Breast epithelium (tissue), 4 donors: ENCODE measurements at regions not wholly inside any gene's neighbourhood (a gene's known extent, or its start where the extent isn't known, plus 50 kb on each side); places are given as distances from the start of the nearest gene placed in this dataset.

Experiments
- DNase-seq, 2 donors: peaks; one replicate each; pipeline ENCODE4 v3.0.0-alpha.2; 2019; ENCODE audit warnings: low spot score in 2 of 2
- H3K27ac ChIP-seq, 2 donors: fragments of 200-600 bp; sonication (generic) in 1 of 2; one replicate each; pipeline ENCODE4 v1.5.1; 2016 to 2019; ENCODE audit warnings: mild to moderate bottlenecking in 1 of 2
- H3K27me3 ChIP-seq, 2 donors: fragments of 200-600 bp; sonication (generic) in 1 of 2; one replicate each; pipeline versions ENCODE4 v1.5.1 to v1.6.0; 2017 to 2019; ENCODE audit warnings: control low read depth in 1 of 2, mild to moderate bottlenecking in 1 of 2
- H3K36me3 ChIP-seq: fragments of 200-600 bp; one replicate; pipeline ENCODE4 v1.5.1; 2019
- H3K4me1 ChIP-seq, 2 donors: fragments of 200-600 bp; sonication (generic); one replicate each; pipeline ENCODE4 v1.5.1; 2016 to 2019; ENCODE audit warnings: control low read depth in 1 of 2
- H3K4me3 ChIP-seq, 3 donors: fragments of 200-600 bp; sonication (generic); 1 replicate in 2 of 3; 2 replicates in 1 of 3; pipeline ENCODE4 v1.5.1; 2016 to 2019; ENCODE audit warnings: mild to moderate bottlenecking in 3 of 3, moderate library complexity in 2 of 3
- H3K9me3 ChIP-seq, 2 donors: fragments of 200-600 bp; sonication (generic) in 1 of 2; one replicate each; pipeline ENCODE4 v1.5.1; 2016 to 2019; ENCODE audit warnings: control low read depth in 1 of 2
- POLR2A ChIP-seq: fragments of 450-650 bp; IDR thresholded peaks from one replicate; pipeline ENCODE4 v1.6.1; 2016; ENCODE audit warnings: antibody characterized with exemption, mild to moderate bottlenecking, moderate library complexity
- POLR2AphosphoS5 ChIP-seq, 3 donors: sonication (generic); formaldehyde crosslinking; IDR thresholded peaks; one replicate each; pipeline ENCODE4 v1.6.1; 2017; ENCODE audit warnings: antibody characterized with exemption in 3 of 3
- intact Hi-C: fragments of 100-400 bp; cut with DNase I; formaldehyde crosslinking; loops from one replicate; pipeline ENCODE4 v1.15.1; 2023; ENCODE audit warnings: low total_unique reads
- TF ChIP-seq, protein P1 (sequence below), 3 donors: fragments of 450-650 bp; IDR thresholded peaks; one replicate each; pipeline ENCODE4 v1.5.1; 2016 to 2017; ENCODE audit warnings: antibody characterized with exemption in 3 of 3, mild to moderate bottlenecking in 3 of 3, moderate library complexity in 3 of 3

DNA sequence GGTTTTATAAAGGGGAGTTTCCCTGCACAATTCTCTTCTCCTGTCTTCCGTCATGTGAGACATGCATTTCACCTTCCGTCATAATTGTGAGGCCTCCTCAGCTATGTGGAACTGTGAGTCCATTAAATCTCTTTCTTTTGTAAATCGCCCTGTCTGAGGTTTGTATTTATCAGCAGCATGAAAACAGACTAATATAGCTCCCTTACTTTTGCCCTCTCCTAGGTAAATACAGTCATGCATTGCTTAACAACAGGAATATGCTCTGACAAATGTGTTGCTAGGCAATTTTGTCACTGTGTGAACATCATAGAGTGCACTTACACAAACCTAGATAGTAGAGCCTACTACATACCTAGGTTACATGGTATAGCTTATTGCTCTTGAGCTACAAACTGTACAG, 616.8 kb downstream of the RWDD3 start:
- H3K4me3 ChIP-seq, result no peak overlapping the region
- H3K4me1 ChIP-seq, result no peaks in the 10 kb centered on the region
- H3K27me3 ChIP-seq, result no peaks in the 10 kb centered on the region
- TF ChIP-seq, protein P1, sequence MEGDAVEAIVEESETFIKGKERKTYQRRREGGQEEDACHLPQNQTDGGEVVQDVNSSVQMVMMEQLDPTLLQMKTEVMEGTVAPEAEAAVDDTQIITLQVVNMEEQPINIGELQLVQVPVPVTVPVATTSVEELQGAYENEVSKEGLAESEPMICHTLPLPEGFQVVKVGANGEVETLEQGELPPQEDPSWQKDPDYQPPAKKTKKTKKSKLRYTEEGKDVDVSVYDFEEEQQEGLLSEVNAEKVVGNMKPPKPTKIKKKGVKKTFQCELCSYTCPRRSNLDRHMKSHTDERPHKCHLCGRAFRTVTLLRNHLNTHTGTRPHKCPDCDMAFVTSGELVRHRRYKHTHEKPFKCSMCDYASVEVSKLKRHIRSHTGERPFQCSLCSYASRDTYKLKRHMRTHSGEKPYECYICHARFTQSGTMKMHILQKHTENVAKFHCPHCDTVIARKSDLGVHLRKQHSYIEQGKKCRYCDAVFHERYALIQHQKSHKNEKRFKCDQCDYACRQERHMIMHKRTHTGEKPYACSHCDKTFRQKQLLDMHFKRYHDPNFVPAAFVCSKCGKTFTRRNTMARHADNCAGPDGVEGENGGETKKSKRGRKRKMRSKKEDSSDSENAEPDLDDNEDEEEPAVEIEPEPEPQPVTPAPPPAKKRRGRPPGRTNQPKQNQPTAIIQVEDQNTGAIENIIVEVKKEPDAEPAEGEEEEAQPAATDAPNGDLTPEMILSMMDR (IDR thresholded peaks at IDR 0.05), result no peak
- no peak for TF ChIP-seq POLR2AphosphoS5 (IDR thresholded peaks at IDR 0.05)
- TF ChIP-seq POLR2A, result no peak
- H3K36me3 ChIP-seq, result no peaks in the 10 kb centered on the region
- peaks cover 4 to 9% of the 10 kb centered on the region in 2 donors for H3K9me3 ChIP-seq
- intact Hi-C loops, result loop anchor here (5.0 kb wide), 1 partner anchor 482 kb away; no protein-coding TSS in a partner anchor
- H3K27ac ChIP-seq, result no peak overlapping the region
- no peak for DNase-seq

DNA sequence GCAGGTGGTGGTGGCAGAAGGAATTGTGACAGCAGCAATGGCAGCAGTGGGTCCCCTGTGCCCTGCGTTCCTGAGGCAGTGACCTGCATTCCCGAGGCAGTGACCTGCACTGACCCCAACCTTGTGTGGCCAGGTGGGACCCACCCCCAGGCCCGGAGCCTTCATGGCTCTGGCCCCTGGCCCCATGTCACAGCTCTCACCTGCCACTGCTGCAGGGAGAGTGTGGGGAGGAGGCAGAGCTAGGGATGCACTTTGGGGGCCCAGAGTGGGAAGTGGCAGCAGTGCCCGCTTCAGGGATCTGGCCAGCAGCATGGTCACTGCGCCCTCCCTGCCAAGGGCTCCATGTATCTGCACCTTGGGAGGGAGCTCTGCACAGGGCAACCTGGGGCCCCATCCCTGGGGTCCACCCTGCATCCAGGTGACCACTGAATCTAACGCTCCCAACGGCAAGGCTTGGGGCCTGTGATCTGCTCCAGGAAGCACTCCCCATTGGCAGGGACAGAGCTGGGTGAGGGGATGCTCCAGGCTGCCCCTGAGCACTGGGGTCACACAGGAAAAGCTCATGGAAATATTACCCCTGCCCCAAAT, 618.6 kb downstream of the RWDD3 start:
- intact Hi-C loops, result loop anchor here (5.0 kb wide), 1 partner anchor 480 kb away; no protein-coding TSS in a partner anchor
- H3K27me3 ChIP-seq, result no peaks in the 10 kb centered on the region
- H3K4me1 ChIP-seq, result no peaks in the 10 kb centered on the region
- peaks cover 4 to 9% of the 10 kb centered on the region in 2 donors for H3K9me3 ChIP-seq
- H3K27ac ChIP-seq, result no peak overlapping the region
- no peak overlapping the region for H3K4me3 ChIP-seq
- H3K36me3 ChIP-seq, result no peaks in the 10 kb centered on the region
- DNase-seq, result no peak
- TF ChIP-seq, protein P1 (IDR thresholded peaks at IDR 0.05), result no peak
- no peak for TF ChIP-seq POLR2AphosphoS5 (IDR thresholded peaks at IDR 0.05)
- no peak for TF ChIP-seq POLR2A

DNA sequence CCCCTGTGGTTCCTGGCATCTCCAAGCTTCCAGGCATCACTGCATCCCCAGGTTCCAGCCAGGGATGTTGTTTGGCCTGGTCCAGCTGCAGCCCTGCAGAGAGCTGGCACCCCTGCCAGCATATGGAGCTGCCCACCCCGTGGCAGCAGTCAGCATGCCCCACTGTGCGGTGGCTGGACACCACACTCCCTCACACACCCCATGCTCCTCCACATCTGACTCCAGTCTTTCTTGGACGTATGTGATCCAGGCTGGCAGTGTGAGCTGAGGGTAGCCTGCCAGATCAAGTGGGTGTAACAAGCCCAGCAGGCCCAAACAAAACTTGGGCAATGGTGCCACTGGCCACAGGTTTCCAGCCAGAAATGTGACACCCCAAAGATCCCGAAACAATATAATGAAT, 620.4 kb downstream of the RWDD3 start:
- TF ChIP-seq POLR2AphosphoS5 (IDR thresholded peaks at IDR 0.05) (no peak), POLR2A (no peak)
- TF ChIP-seq, protein P1 (IDR thresholded peaks at IDR 0.05), result no peak
- intact Hi-C loops, result loop anchor here (5.0 kb wide), 1 partner anchor 478 kb away; no protein-coding TSS in a partner anchor

DNA sequence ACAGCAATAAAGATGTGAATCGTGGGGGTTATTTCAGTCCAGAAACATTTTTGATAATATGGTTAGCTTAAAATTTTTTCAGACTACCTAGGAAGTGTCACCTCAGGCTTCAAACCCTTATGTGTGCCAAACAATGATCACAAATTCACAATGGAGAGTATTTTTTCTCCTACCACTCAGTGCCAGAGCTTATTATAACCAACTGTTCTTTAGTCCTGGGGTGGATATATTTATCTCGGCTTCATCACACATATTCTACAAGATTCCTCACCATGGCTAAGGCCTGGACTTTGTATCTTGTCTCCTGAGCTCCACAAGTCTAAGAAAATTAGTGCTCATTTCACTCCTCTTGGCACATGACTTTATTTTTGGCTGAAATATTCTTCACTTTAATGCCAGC, 629.1 kb downstream of the RWDD3 start:
- intact Hi-C loops, result no loop called here
- Histone ChIP-seq H3K27ac (no peak overlapping the region), H3K4me1 (no peaks in the 10 kb centered on the region), H3K27me3 (no peaks in the 10 kb centered on the region), H3K36me3 (no peaks in the 10 kb centered on the region), H3K9me3 (no peaks in the 10 kb centered on the region), H3K4me3 (no peak overlapping the region)
- no peak for TF ChIP-seq POLR2AphosphoS5 (IDR thresholded peaks at IDR 0.05)
- TF ChIP-seq POLR2A, result no peak
- TF ChIP-seq, protein P1 (IDR thresholded peaks at IDR 0.05), result no peak
- no peak for DNase-seq

More for the DNA sequence above, 620.4 kb downstream of the RWDD3 start:
- H3K4me3 ChIP-seq, result no peak overlapping the region
- no peaks in the 10 kb centered on the region for H3K27me3 ChIP-seq
- H3K36me3 ChIP-seq, result no peaks in the 10 kb centered on the region
- no peak overlapping the region for H3K27ac ChIP-seq
- H3K9me3 ChIP-seq, result peaks cover 4 to 9% of the 10 kb centered on the region in 2 donors
- DNase-seq, result no peak
- no peaks in the 10 kb centered on the region for H3K4me1 ChIP-seq

DNA sequence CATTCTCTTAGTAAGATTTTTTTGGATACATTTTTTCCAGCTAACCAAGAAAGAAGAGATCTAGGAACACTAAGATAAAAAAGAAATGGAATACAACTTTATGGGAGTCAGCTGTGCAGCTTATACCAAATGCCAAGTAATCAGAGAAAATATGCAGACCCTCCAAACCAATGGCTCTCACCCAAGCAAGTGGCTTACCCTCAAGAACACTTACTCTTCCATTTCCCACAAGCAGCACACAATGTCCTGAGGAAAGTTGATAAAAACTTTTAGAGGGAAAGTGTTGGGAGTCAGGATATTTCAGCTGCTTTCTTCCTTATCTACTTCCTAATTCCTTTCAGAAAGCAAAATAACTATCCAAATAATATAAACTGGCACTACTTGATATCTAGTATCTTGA, 631.8 kb downstream of the RWDD3 start:
- Histone ChIP-seq H3K36me3 (no peaks in the 10 kb centered on the region), H3K9me3 (no peaks in the 10 kb centered on the region), H3K4me1 (no peaks in the 10 kb centered on the region), H3K27ac (no peak overlapping the region), H3K27me3 (no peaks in the 10 kb centered on the region), H3K4me3 (no peak overlapping the region)
- TF ChIP-seq, protein P1 (IDR thresholded peaks at IDR 0.05), result no peak
- TF ChIP-seq POLR2AphosphoS5 (IDR thresholded peaks at IDR 0.05), result no peak
- no peak for TF ChIP-seq POLR2A
- intact Hi-C loops, result no loop called here
- DNase-seq, result no peak
